Panc1 (cell line): ENCODE measurements at regions not wholly inside any gene's neighbourhood (a gene's known extent, or its start where the extent isn't known, plus 50 kb on each side); places are given as distances from the start of the nearest gene placed in this dataset.

Source experiments
- ATAC-seq: fragments of 200-7000 bp; cut with Tn5 transposase; 2 replicates; pipeline ENCODE4 v1.9.1; 2020; ENCODE audit warnings: mild to moderate bottlenecking, moderate library complexity
- BruUV-seq: library from RNA; stranded (reverse); fragments of 400-500 nt; replicated peaks from 2 replicates; lab custom pipeline; 2021; lab: Mats Ljungman, UMichigan
- CTCF ChIA-PET: fragments of 300-600 bp; sonication (Branson Sonifier 250); formaldehyde crosslinking; loops from one replicate; lab custom pipeline; 2022; ENCODE audit warnings: antibody characterized with exemption; lab: Charles Lee
- POLR2A ChIA-PET: fragments of 300-600 bp; sonication (Branson Sonifier 250); formaldehyde crosslinking; loops from one replicate; lab custom pipeline; 2022; ENCODE audit warnings: antibody characterized with exemption; lab: Charles Lee
- DNase-seq: peaks from one replicate; pipeline ENCODE4 v3.0.0-alpha.2; 2010; ENCODE audit warnings: low read depth, low spot score
- H3K27ac ChIP-seq: 2 replicates; pipeline ENCODE4 v1.5.1; 2011; ENCODE audit warnings: mild to moderate bottlenecking, low read length, inconsistent platforms
- H3K27me3 ChIP-seq: fragments of 200-500 bp; sonication (Bioruptor generic); 2 replicates; pipeline ENCODE4 v1.6.0; 2014; ENCODE audit warnings: low read length, inconsistent platforms; ENCODE audit not compliant: control insufficient read depth, insufficient read depth
- H3K36me3 ChIP-seq: fragments of 200-500 bp; sonication (Bioruptor generic); 2 replicates; pipeline ENCODE4 v1.5.1; 2014; ENCODE audit warnings: inconsistent platforms, mild to moderate bottlenecking, low read length, moderate library complexity; ENCODE audit not compliant: control insufficient read depth, insufficient read depth
- H3K4me1 ChIP-seq: 2 replicates; pipeline ENCODE4 v1.5.1; 2011; ENCODE audit warnings: inconsistent platforms, mild to moderate bottlenecking, low read length, moderate library complexity; ENCODE audit not compliant: control insufficient read depth, insufficient read depth
- H3K4me3 ChIP-seq, 2 experiments: 2 replicates each; pipeline ENCODE4 v1.5.1; 2011 to 2012; ENCODE audit warnings: low read depth in 2 of 2, low read length in 2 of 2, mild to moderate bottlenecking in 2 of 2, inconsistent platforms in 1 of 2, moderate library complexity in 1 of 2
- H3K9me3 ChIP-seq: fragments of 200-500 bp; sonication (Bioruptor generic); 2 replicates; pipeline ENCODE4 v1.5.1; 2014; ENCODE audit warnings: low read depth, mild to moderate bottlenecking, inconsistent platforms, low read length, moderate library complexity; ENCODE audit not compliant: control insufficient read depth, insufficient read depth
- POLR2AphosphoS5 ChIP-seq: IDR thresholded peaks from 2 replicates; pipeline ENCODE4 v1.6.1; 2012; ENCODE audit warnings: mild to moderate bottlenecking, low read depth, low read length, moderate library complexity
- SIN3A ChIP-seq: IDR thresholded peaks from 2 replicates; pipeline ENCODE4 v1.6.1; 2012; ENCODE audit warnings: low read depth, mild to moderate bottlenecking, low read length, moderate library complexity, borderline replicate concordance; ENCODE audit not compliant: insufficient read depth
- TCF7L2 ChIP-seq: IDR thresholded peaks from 2 replicates; pipeline ENCODE4 v1.6.1; 2011; ENCODE audit warnings: mild to moderate bottlenecking, low read depth, low read length, inconsistent platforms
- in situ Hi-C: cut with HindIII; loops from 2 replicates; pipeline ENCODE4 v1.10.0; 2016; ENCODE audit warnings: low sequenced_read_pairs, low pct_unique_long_range_greater_than_20kb
- intact Hi-C: fragments of 100-400 bp; cut with micrococcal nuclease; formaldehyde crosslinking; loops from one replicate; pipeline ENCODE4 v1.10.0; 2022; ENCODE audit not compliant: unreplicated experiment
- TF ChIP-seq, protein P1 (sequence below): fragments of 450-650 bp; IDR thresholded peaks from 2 replicates; pipeline ENCODE4 v1.5.1; 2017; ENCODE audit warnings: mild to moderate bottlenecking
- TF ChIP-seq, protein P2 (sequence below), 2 experiments: IDR thresholded peaks; 2 replicates each; pipeline ENCODE4 v1.6.1; 2011 to 2012; ENCODE audit warnings: low read depth in 2 of 2, control low read depth in 1 of 2, low read length in 1 of 2, mild to moderate bottlenecking in 1 of 2, moderate library complexity in 1 of 2; ENCODE audit not compliant: insufficient read depth in 1 of 2

DNA sequence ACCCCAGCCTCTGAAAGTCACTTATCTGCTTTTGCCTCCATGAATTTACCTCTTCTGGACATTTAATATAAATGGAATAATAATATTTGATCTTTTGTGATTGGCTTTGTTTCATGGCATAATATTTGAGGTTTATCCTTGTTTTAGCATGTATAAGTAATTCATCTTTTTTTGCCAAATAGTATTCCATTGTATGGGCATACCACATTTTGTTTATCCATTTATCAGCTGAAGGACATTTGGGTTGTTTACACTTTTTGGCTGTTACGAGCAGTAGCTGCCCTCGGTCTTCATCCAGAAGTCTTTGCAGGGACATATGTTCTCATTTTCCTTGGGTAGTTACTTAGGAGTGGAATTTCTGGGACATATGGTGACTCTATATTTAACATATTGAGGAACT lies 53.0 kb upstream of the SMIM21 start:
- Histone ChIP-seq H3K4me1 (no peaks in the 10 kb centered on the region), H3K36me3 (no peaks in the 10 kb centered on the region), H3K4me3 (no peak overlapping the region), H3K27ac (no peak overlapping the region), H3K9me3 (peaks cover 13% of the 10 kb centered on the region; the same call in 1 of the 2 replicates), H3K27me3 (no peaks in the 10 kb centered on the region)
- POLR2A ChIA-PET: no interaction called here
- in situ Hi-C loops: no loop called here
- ATAC-seq (no peak), DNase-seq (no peak)
- CTCF ChIA-PET: no interaction called here
- intact Hi-C loops: no loop called here
- no TSS peak for BruUV-seq
- TF ChIP-seq, protein P1, sequence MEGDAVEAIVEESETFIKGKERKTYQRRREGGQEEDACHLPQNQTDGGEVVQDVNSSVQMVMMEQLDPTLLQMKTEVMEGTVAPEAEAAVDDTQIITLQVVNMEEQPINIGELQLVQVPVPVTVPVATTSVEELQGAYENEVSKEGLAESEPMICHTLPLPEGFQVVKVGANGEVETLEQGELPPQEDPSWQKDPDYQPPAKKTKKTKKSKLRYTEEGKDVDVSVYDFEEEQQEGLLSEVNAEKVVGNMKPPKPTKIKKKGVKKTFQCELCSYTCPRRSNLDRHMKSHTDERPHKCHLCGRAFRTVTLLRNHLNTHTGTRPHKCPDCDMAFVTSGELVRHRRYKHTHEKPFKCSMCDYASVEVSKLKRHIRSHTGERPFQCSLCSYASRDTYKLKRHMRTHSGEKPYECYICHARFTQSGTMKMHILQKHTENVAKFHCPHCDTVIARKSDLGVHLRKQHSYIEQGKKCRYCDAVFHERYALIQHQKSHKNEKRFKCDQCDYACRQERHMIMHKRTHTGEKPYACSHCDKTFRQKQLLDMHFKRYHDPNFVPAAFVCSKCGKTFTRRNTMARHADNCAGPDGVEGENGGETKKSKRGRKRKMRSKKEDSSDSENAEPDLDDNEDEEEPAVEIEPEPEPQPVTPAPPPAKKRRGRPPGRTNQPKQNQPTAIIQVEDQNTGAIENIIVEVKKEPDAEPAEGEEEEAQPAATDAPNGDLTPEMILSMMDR: no peak
- TF ChIP-seq POLR2AphosphoS5: no peak
- TF ChIP-seq, protein P2, sequence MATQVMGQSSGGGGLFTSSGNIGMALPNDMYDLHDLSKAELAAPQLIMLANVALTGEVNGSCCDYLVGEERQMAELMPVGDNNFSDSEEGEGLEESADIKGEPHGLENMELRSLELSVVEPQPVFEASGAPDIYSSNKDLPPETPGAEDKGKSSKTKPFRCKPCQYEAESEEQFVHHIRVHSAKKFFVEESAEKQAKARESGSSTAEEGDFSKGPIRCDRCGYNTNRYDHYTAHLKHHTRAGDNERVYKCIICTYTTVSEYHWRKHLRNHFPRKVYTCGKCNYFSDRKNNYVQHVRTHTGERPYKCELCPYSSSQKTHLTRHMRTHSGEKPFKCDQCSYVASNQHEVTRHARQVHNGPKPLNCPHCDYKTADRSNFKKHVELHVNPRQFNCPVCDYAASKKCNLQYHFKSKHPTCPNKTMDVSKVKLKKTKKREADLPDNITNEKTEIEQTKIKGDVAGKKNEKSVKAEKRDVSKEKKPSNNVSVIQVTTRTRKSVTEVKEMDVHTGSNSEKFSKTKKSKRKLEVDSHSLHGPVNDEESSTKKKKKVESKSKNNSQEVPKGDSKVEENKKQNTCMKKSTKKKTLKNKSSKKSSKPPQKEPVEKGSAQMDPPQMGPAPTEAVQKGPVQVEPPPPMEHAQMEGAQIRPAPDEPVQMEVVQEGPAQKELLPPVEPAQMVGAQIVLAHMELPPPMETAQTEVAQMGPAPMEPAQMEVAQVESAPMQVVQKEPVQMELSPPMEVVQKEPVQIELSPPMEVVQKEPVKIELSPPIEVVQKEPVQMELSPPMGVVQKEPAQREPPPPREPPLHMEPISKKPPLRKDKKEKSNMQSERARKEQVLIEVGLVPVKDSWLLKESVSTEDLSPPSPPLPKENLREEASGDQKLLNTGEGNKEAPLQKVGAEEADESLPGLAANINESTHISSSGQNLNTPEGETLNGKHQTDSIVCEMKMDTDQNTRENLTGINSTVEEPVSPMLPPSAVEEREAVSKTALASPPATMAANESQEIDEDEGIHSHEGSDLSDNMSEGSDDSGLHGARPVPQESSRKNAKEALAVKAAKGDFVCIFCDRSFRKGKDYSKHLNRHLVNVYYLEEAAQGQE (IDR thresholded peaks at IDR 0.05; ENCODE audit: insufficient read depth in 1 of 2, low read depth in 2 of 2, low read length in 1 of 2): no peak
- TF ChIP-seq SIN3A: no peak
- TF ChIP-seq TCF7L2: no peak

DNA sequence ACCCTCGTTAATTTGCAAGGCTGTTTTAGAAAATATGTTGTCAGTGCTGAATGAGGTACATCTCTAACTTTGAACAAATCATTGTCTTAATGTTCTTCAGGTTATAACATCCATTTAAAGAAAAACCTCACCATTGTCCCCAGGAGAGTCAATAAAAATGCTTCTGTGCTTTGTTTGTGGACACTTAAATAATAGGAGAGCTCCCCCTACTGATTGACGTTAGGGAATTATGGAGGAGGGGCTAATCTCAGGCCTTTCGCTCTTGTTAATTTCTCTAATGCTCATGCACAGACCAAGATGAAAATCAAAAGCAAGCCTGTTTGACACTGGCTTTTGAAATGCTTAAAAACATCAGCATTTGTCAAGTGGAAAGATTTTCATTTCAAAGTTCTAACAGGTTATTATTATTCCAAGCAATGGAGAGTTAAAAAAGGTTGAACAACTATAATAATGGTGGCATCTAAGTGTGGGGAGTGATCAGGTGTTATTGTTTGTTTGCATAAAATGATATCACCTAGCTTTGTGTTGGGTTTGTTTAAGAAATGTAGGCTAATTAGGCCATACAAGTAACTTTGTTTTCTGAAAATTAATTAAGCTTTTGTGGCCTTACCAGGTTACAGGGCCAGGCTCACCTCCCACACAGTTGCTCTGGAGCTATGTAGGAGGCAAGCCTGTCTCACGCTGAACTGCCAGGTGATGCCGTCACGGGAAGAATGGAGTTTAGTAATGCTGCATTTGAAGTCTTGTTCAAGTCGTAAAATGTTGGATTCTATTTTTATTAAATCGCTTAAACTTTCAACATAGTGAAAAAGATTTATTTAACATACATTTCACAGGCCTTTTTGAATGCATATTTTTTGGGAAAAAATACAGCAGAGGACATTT lies 51.7 kb upstream of the SMIM21 start:
- ATAC-seq (peak; percentile 88), DNase-seq (peak; percentile 39)
- ChIA-PET POLR2A (no interaction called here), CTCF (no interaction called here)
- Histone ChIP-seq H3K27ac (no peak overlapping the region), H3K4me1 (no peaks in the 10 kb centered on the region), H3K4me3 (no peak overlapping the region), H3K9me3 (peaks cover 13% of the 10 kb centered on the region; the same call in 1 of the 2 replicates), H3K27me3 (no peaks in the 10 kb centered on the region), H3K36me3 (no peaks in the 10 kb centered on the region)
- intact Hi-C loops: loop anchor here (5.0 kb wide), 1 partner anchor 827 kb away; no protein-coding TSS in a partner anchor
- TF ChIP-seq SIN3A: no peak
- TF ChIP-seq, protein P1: peak; percentile 76; the same call in 1 of the 2 replicates
- no TSS peak for BruUV-seq
- in situ Hi-C loops: no loop called here
